ENCODE measurements at regions not wholly inside any gene's neighbourhood (a gene's known extent, or its start where the extent isn't known, plus 50 kb on each side); places are given as distances from the start of the nearest gene placed in this dataset.

DNA sequence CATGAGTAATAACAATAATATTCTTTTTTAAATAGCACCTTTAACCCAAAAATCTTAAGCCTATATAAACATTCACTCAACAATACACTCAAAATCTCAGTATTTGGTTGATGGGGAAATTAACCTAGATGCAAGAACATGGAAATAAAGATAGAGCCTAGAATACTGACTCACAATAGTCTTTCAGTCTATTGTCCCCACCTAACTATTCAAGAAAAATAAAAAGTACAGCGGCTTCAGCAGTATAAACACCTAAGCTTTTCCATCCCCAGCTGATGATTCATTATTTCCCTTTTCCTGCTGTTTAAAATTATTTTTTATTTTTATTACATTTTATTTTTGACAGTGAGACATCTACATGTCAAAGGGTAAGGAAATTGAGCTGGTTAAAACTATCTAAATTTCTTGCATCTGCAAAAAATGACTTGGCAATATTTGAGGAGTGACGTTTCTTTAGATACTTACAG, 201.4 kb downstream of the FZD1 start:
- TF ChIP-seq, protein P1, sequence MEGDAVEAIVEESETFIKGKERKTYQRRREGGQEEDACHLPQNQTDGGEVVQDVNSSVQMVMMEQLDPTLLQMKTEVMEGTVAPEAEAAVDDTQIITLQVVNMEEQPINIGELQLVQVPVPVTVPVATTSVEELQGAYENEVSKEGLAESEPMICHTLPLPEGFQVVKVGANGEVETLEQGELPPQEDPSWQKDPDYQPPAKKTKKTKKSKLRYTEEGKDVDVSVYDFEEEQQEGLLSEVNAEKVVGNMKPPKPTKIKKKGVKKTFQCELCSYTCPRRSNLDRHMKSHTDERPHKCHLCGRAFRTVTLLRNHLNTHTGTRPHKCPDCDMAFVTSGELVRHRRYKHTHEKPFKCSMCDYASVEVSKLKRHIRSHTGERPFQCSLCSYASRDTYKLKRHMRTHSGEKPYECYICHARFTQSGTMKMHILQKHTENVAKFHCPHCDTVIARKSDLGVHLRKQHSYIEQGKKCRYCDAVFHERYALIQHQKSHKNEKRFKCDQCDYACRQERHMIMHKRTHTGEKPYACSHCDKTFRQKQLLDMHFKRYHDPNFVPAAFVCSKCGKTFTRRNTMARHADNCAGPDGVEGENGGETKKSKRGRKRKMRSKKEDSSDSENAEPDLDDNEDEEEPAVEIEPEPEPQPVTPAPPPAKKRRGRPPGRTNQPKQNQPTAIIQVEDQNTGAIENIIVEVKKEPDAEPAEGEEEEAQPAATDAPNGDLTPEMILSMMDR (IDR thresholded peaks at IDR 0.05 in 4 of 5, conservative IDR thresholded peaks at IDR 0.05 in 1 of 5), result no peak
- no peak for TF ChIP-seq POLR2A (IDR thresholded peaks at IDR 0.05)
